Endothelial cell of umbilical vein (primary cell): ENCODE measurements at regions not wholly inside any gene's neighbourhood (a gene's known extent, or its start where the extent isn't known, plus 50 kb on each side); places are given as distances from the start of the nearest gene placed in this dataset.

ENCODE experiments used
- BruUV-seq: library from RNA; stranded (reverse); fragments of 400-500 nt; replicated peaks from 2 replicates; lab custom pipeline; 2021; lab: Mats Ljungman, UMichigan
- CTCF ChIA-PET: fragments of 300-600, 350-600 bp; sonication (Branson Sonifier 250); formaldehyde crosslinking; loops from one replicate; lab custom pipeline; 2021; ENCODE audit warnings: antibody characterized with exemption, inconsistent platforms; lab: Charles Lee
- POLR2A ChIA-PET: fragments of 300-600, 350-600 bp; sonication (Branson Sonifier 250); formaldehyde crosslinking; loops from one replicate; lab custom pipeline; 2021; ENCODE audit warnings: antibody characterized with exemption, inconsistent platforms; lab: Charles Lee
- DNase-seq: peaks from one replicate; pipeline ENCODE4 v3.0.0-alpha.2; 2011; ENCODE audit warnings: low read depth, low spot score
- FAIRE-seq: peaks from 2 replicates; lab custom pipeline; 2011; peaks lifted over from hg19 to GRCh38; lab: Jason Lieb, UNC
- H2AFZ ChIP-seq: 2 replicates; pipeline ENCODE4 v1.6.0; 2012; ENCODE audit warnings: low read depth, low read length, control low read depth, inconsistent platforms
- H3K27ac ChIP-seq: 2 replicates; pipeline ENCODE4 v1.5.1; 2011; ENCODE audit warnings: low read depth, mild to moderate bottlenecking, control low read depth, low read length, moderate library complexity; ENCODE audit not compliant: insufficient read depth
- H3K27me3 ChIP-seq, 2 experiments: 2 replicates each; pipeline versions ENCODE4 v1.6.0 to v1.6.1; 2011; ENCODE audit warnings: low read length in 2 of 2, mixed read lengths in 1 of 2; ENCODE audit not compliant: control insufficient read depth in 2 of 2, insufficient read depth in 2 of 2
- H3K36me3 ChIP-seq, 2 experiments: 2 replicates in 1 of 2; 3 replicates in 1 of 2; pipeline ENCODE4 v1.5.1; 2011; ENCODE audit warnings: low read length in 2 of 2, mild to moderate bottlenecking in 1 of 2, moderate library complexity in 1 of 2; ENCODE audit not compliant: control insufficient read depth in 2 of 2, insufficient read depth in 2 of 2; ENCODE audit errors: extremely low read depth in 1 of 2
- H3K4me1 ChIP-seq: 3 replicates; pipeline ENCODE4 v1.5.1; 2011; ENCODE audit warnings: mild to moderate bottlenecking, low read length; ENCODE audit not compliant: control insufficient read depth, insufficient read depth; ENCODE audit errors: extremely low read depth
- H3K4me2 ChIP-seq: 2 replicates; pipeline ENCODE4 v1.6.1; 2011; ENCODE audit warnings: low read length, control low read depth, mixed read lengths; ENCODE audit not compliant: insufficient read depth
- H3K4me3 ChIP-seq, 3 experiments: fragments of 200-600 bp in 1 of 3; sonication (generic), shearing (Covaris generic) in 1 of 3; replicated peaks in 1 of 3; 2 replicates each; pipeline ENCODE4 v1.5.1; 2011 to 2016; ENCODE audit warnings: control low read depth in 3 of 3, low read length in 3 of 3, mild to moderate bottlenecking in 2 of 3, inconsistent platforms in 1 of 3, low read depth in 1 of 3, moderate library complexity in 1 of 3; ENCODE audit not compliant: insufficient read depth in 1 of 3
- H3K79me2 ChIP-seq: 2 replicates; pipeline ENCODE4 v1.6.0; 2012; ENCODE audit warnings: low read length, inconsistent platforms; ENCODE audit not compliant: control insufficient read depth, insufficient read depth
- H3K9ac ChIP-seq: replicated peaks from 2 replicates; pipeline ENCODE3; 2011; ENCODE audit warnings: low read length, control low read depth; ENCODE audit not compliant: insufficient read depth; ENCODE audit errors: extremely low read depth
- H3K9me1 ChIP-seq: replicated peaks from 3 replicates; pipeline ENCODE4 v1.6.0; 2011; ENCODE audit warnings: mild to moderate bottlenecking, low read length; ENCODE audit not compliant: control insufficient read depth, insufficient read depth; ENCODE audit errors: extremely low read depth
- H3K9me3 ChIP-seq: replicated peaks from 2 replicates; pipeline ENCODE4 v1.5.1; 2012; ENCODE audit warnings: low read length, inconsistent platforms; ENCODE audit not compliant: control insufficient read depth, insufficient read depth
- H4K20me1 ChIP-seq: replicated peaks from 2 replicates; pipeline ENCODE3; 2011; ENCODE audit warnings: mild to moderate bottlenecking, low read length; ENCODE audit not compliant: control insufficient read depth, insufficient read depth; ENCODE audit errors: extremely low read depth
- EZH2 ChIP-seq: IDR thresholded peaks from 2 replicates; pipeline ENCODE4 v1.6.1; 2012; ENCODE audit warnings: borderline replicate concordance, low read depth, mild to moderate bottlenecking, moderate library complexity, low read length, inconsistent platforms; ENCODE audit not compliant: severe bottlenecking
- FOS ChIP-seq: IDR thresholded peaks from 2 replicates; pipeline ENCODE4 v1.6.1; 2011; ENCODE audit warnings: mild to moderate bottlenecking, low read length, moderate library complexity, borderline replicate concordance; ENCODE audit not compliant: insufficient read depth
- GATA2 ChIP-seq: IDR thresholded peaks from 2 replicates; pipeline ENCODE4 v1.7.0; 2011; ENCODE audit warnings: low read depth, mild to moderate bottlenecking, moderate library complexity, mixed read lengths, low read length; ENCODE audit not compliant: insufficient read length, insufficient read depth
- JUN ChIP-seq: IDR thresholded peaks from 2 replicates; pipeline ENCODE4 v1.6.1; 2011; ENCODE audit warnings: borderline replicate concordance, low read depth; ENCODE audit not compliant: insufficient read length, insufficient read depth
- MYC ChIP-seq: IDR thresholded peaks from one replicate; pipeline ENCODE4 v1.6.1; 2011; ENCODE audit warnings: mild to moderate bottlenecking, low read depth, low read length
- POLR2A ChIP-seq: IDR thresholded peaks from 2 replicates; pipeline ENCODE4 v1.6.1; 2012; ENCODE audit warnings: low read depth, mild to moderate bottlenecking, control low read depth, low read length
- POLR2AphosphoS5 ChIP-seq: IDR thresholded peaks from 2 replicates; pipeline ENCODE4 v1.6.1; 2012; ENCODE audit warnings: low read depth, mild to moderate bottlenecking, control low read depth, low read length, moderate library complexity; ENCODE audit not compliant: insufficient read depth
- dilution Hi-C: fragments of 300-500 bp; cut with MboI; formaldehyde crosslinking; loops from one replicate; pipeline ENCODE4 v1.15.0; 2019; ENCODE audit warnings: low sequenced_read_pairs; ENCODE audit not compliant: extremely low pct_ligation_motif_present
- intact Hi-C: fragments of 100-400 bp; cut with micrococcal nuclease; formaldehyde crosslinking; loops from one replicate; pipeline ENCODE4 v1.10.0; 2022
- TF ChIP-seq, protein P1 (sequence below): IDR thresholded peaks from 2 replicates; pipeline ENCODE4 v1.6.1; 2011; ENCODE audit not compliant: insufficient read depth, insufficient read length
- TF ChIP-seq, protein P2 (sequence below), 2 donors: IDR thresholded peaks; 1 replicate in 1 of 2; 2 replicates in 1 of 2; pipeline ENCODE4 v1.5.1; 2011; ENCODE audit warnings: low read length in 2 of 2, mild to moderate bottlenecking in 2 of 2, moderate library complexity in 2 of 2, control low read depth in 1 of 2, inconsistent platforms in 1 of 2, low read depth in 1 of 2; ENCODE audit not compliant: insufficient read depth in 1 of 2; ENCODE audit errors: extremely low read depth in 1 of 2

DNA sequence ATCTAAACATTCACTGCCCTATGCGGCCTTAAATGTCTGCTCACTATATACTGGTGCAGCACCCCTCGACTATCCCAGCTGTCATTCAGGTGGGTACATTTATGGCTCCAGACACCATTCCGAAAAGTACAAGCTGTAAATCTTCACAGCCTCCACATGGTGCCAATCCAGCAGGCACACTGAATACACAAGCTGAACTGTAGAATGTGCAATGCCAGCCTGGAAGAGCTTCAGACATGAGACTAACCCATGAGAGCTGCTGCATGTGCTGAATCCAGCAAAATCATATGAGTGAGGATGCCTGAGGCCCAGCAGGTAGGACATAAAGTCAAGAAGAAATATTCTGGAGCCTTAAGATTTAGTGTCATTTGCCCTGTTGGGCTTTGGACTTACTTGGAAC, 483.8 kb upstream of the GRIA1 start:
- Histone ChIP-seq H3K36me3 (no peaks in the 10 kb centered on the region), H3K79me2 (no peaks in the 10 kb centered on the region), H3K9me3 (peaks cover 3% of the 10 kb centered on the region), H2AFZ (no peak overlapping the region), H3K4me3 (no peak overlapping the region), H3K4me2 (no peak overlapping the region), H3K4me1 (no peaks in the 10 kb centered on the region), H4K20me1 (no peaks in the 10 kb centered on the region), H3K27me3 (no peaks in the 10 kb centered on the region), H3K9ac (no peak overlapping the region), H3K9me1 (no peaks in the 10 kb centered on the region), H3K27ac (no peak overlapping the region)
- dilution Hi-C loops: no loop called here
- no peak for FAIRE-seq
- POLR2A ChIA-PET: no interaction called here
- CTCF ChIA-PET: no interaction called here
- BruUV-seq: no TSS peak
- no peak for TF ChIP-seq POLR2AphosphoS5
- no peak for TF ChIP-seq FOS
- no peak for TF ChIP-seq EZH2
- no peak for TF ChIP-seq GATA2
- no peak for TF ChIP-seq POLR2A
- TF ChIP-seq, protein P1, sequence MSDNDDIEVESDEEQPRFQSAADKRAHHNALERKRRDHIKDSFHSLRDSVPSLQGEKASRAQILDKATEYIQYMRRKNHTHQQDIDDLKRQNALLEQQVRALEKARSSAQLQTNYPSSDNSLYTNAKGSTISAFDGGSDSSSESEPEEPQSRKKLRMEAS: no peak
- TF ChIP-seq, protein P2, sequence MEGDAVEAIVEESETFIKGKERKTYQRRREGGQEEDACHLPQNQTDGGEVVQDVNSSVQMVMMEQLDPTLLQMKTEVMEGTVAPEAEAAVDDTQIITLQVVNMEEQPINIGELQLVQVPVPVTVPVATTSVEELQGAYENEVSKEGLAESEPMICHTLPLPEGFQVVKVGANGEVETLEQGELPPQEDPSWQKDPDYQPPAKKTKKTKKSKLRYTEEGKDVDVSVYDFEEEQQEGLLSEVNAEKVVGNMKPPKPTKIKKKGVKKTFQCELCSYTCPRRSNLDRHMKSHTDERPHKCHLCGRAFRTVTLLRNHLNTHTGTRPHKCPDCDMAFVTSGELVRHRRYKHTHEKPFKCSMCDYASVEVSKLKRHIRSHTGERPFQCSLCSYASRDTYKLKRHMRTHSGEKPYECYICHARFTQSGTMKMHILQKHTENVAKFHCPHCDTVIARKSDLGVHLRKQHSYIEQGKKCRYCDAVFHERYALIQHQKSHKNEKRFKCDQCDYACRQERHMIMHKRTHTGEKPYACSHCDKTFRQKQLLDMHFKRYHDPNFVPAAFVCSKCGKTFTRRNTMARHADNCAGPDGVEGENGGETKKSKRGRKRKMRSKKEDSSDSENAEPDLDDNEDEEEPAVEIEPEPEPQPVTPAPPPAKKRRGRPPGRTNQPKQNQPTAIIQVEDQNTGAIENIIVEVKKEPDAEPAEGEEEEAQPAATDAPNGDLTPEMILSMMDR (IDR thresholded peaks at IDR 0.05; ENCODE audit: extremely low read depth in 1 of 2, insufficient read depth in 1 of 2, low read depth in 1 of 2, low read length in 2 of 2): no peak
- no peak for TF ChIP-seq JUN
- no peak for TF ChIP-seq MYC
- no peak for DNase-seq
- intact Hi-C loops: no loop called here
